Transverse colon (tissue), 4 donors: ENCODE measurements at regions not wholly inside any gene's neighbourhood (a gene's known extent, or its start where the extent isn't known, plus 50 kb on each side); places are given as distances from the start of the nearest gene placed in this dataset.
"Not testable (repeated sequence)": the region's sequence is repeated elsewhere in the genome, so short reads cannot be mapped to it uniquely, and the experiment has no call there.

Source experiments
- DNase-seq: peaks from one replicate; pipeline ENCODE4 v3.0.0-alpha.2; 2019
- H3K27ac ChIP-seq, 4 donors: fragments of 200-600 bp; sonication (generic); 2 replicates each; pipeline ENCODE4 v1.5.1; 2016 to 2018; ENCODE audit warnings: inconsistent platforms in 4 of 4
- H3K27me3 ChIP-seq: fragments of 200-600 bp; sonication (generic); 2 replicates; pipeline ENCODE4 v1.5.1; 2017; ENCODE audit warnings: inconsistent platforms
- H3K36me3 ChIP-seq, 4 donors: fragments of 200-600 bp; sonication (generic); 2 replicates each; pipeline ENCODE4 v1.5.1; 2017 to 2019; ENCODE audit warnings: inconsistent platforms in 4 of 4
- H3K4me1 ChIP-seq, 4 donors: fragments of 200-600 bp; sonication (generic); 2 replicates each; pipeline ENCODE4 v1.5.1; 2017 to 2020; ENCODE audit warnings: inconsistent platforms in 4 of 4
- H3K4me3 ChIP-seq, 4 donors: fragments of 200-600 bp; sonication (generic); 1 replicate in 1 of 4; 2 replicates in 3 of 4; pipeline versions ENCODE4 v1.5.1 to v1.6.1; 2017 to 2019; ENCODE audit warnings: inconsistent platforms in 4 of 4
- H3K9me3 ChIP-seq, 2 donors: fragments of 200-600 bp; sonication (generic); 2 replicates each; pipeline ENCODE4 v1.5.1; 2017 to 2019; ENCODE audit warnings: inconsistent platforms in 2 of 2
- CTCF ChIP-seq, 5 experiments: fragments of 200-600 bp in 3 of 5; fragments of 450-650 bp in 2 of 5; sonication (generic) in 3 of 5; IDR thresholded peaks; 1 replicate in 2 of 5; 2 replicates in 3 of 5; pipeline ENCODE4 v1.5.1; 2016 to 2017; ENCODE audit warnings: antibody characterized with exemption in 5 of 5, inconsistent platforms in 3 of 5, mild to moderate bottlenecking in 2 of 5, moderate library complexity in 1 of 5
- EP300 ChIP-seq: sonication (generic); formaldehyde crosslinking; IDR thresholded peaks from one replicate; pipeline ENCODE4 v1.6.1; 2017; ENCODE audit warnings: antibody characterized with exemption, low read depth
- POLR2A ChIP-seq: fragments of 450-650 bp; IDR thresholded peaks from one replicate; pipeline ENCODE4 v1.6.1; 2016; ENCODE audit warnings: antibody characterized with exemption, mild to moderate bottlenecking, moderate library complexity
- POLR2AphosphoS5 ChIP-seq, 3 donors: sonication (generic); formaldehyde crosslinking; IDR thresholded peaks; one replicate each; pipeline ENCODE4 v1.6.1; 2016; ENCODE audit warnings: antibody characterized with exemption in 3 of 3
- WGBS, 2 donors: methylation state at CpG; one replicate each; pipeline ENCODE4 v1.1.5; 2018; ENCODE audit warnings: low coverage in 1 of 2; 5-methylcytosine and 5-hydroxymethylcytosine counted together
- in situ Hi-C, 4 donors: fragments of 200-750 bp; cut with MboI; loops; one replicate each; pipeline versions ENCODE4 v1.15.0 to v1.15.1; 2017; ENCODE audit warnings: low sequenced_read_pairs in 3 of 4, low pct_ligation_motif_present in 1 of 4, low pct_unique_long_range_greater_than_20kb in 1 of 4
- intact Hi-C: fragments of 100-400 bp; cut with DNase I; formaldehyde crosslinking; loops from one replicate; pipeline ENCODE4 v1.15.1; 2023; ENCODE audit warnings: low total_unique reads

- Histone ChIP-seq H3K4me3 (no peak overlapping the region), H3K27ac (no peak overlapping the region), H3K36me3 (no peaks in the 10 kb centered on the region), H3K9me3 (no peaks in the 10 kb centered on the region), H3K4me1 (no peaks in the 10 kb centered on the region), H3K27me3 (no peaks in the 10 kb centered on the region)
- intact Hi-C loops, result no loop called here
- WGBS, 2 donors, result 33 to 72% methylated on average over 1 of the region's 1 CpG
- no peak for DNase-seq
- TF ChIP-seq POLR2A (no peak), CTCF (IDR thresholded peaks at IDR 0.05) (no peak), EP300 (no peak), POLR2AphosphoS5 (IDR thresholded peaks at IDR 0.05) (no peak)
- in situ Hi-C loops, result no loop called here
These were observed 203.2 kb downstream of the LAS1L start for GRCh38 chrX:65331371-65331770.

- H3K27ac ChIP-seq, result no peak overlapping the region
- intact Hi-C loops (no loop called here), in situ Hi-C loops (no loop called here)
- H3K27me3 ChIP-seq, result no peaks in the 10 kb centered on the region
- H3K9me3 ChIP-seq, result no peaks in the 10 kb centered on the region
- TF ChIP-seq POLR2AphosphoS5 (IDR thresholded peaks at IDR 0.05), result no peak
- no peak for TF ChIP-seq EP300
- TF ChIP-seq CTCF (IDR thresholded peaks at IDR 0.05), result no peak
- no peak for TF ChIP-seq POLR2A
- DNase-seq, result no peak
- WGBS, 2 donors, result 50% methylated on average over 7 of the region's 7 CpGs; no CpG with 5 or more reads in 1 of the 2 donors
- no peaks in the 10 kb centered on the region for H3K36me3 ChIP-seq
- H3K4me3 ChIP-seq, result no peak overlapping the region
- no peaks in the 10 kb centered on the region for H3K4me1 ChIP-seq
These were observed 234.3 kb downstream of the LAS1L start for GRCh38 chrX:65300104-65300809.

- WGBS, 2 donors, result 91 to 98% methylated on average over 8 of the region's 8 CpGs
- in situ Hi-C loops, intact Hi-C loops, H3K9me3 ChIP-seq, H3K4me3 ChIP-seq, H3K27me3 ChIP-seq, DNase-seq, H3K4me1 ChIP-seq, H3K36me3 ChIP-seq, H3K27ac ChIP-seq: not testable (repeated sequence)
These were observed 251.7 kb downstream of the LAS1L start for GRCh38 chrX:65282905-65283304.

- Histone ChIP-seq H3K27ac (no peak overlapping the region), H3K27me3 (no peaks in the 10 kb centered on the region), H3K4me1 (no peaks in the 10 kb centered on the region), H3K9me3 (no peaks in the 10 kb centered on the region), H3K36me3 (peaks cover 0 to 3% (median 0%) of the 10 kb centered on the region in 4 donors), H3K4me3 (no peak overlapping the region)
- in situ Hi-C loops (no loop called here), intact Hi-C loops (no loop called here)
- no peak for TF ChIP-seq POLR2AphosphoS5 (IDR thresholded peaks at IDR 0.05)
- TF ChIP-seq POLR2A, result no peak
- no peak for TF ChIP-seq EP300
- TF ChIP-seq CTCF (IDR thresholded peaks at IDR 0.05), result no peak
- no peak for DNase-seq
These were observed 261.4 kb downstream of the LAS1L start for GRCh38 chrX:65273152-65273551.

GRCh38 chrX:65266482-65266881, 268.1 kb downstream of the LAS1L start:
- H3K4me3 ChIP-seq, result no peak overlapping the region
- 74 to 92% methylated on average over 2 of the region's 2 CpGs for WGBS, 2 donors
- DNase-seq, result no peak
- H3K36me3 ChIP-seq, result no peaks in the 10 kb centered on the region
- H3K27ac ChIP-seq, result no peak overlapping the region
- in situ Hi-C loops, result no loop called here
- H3K4me1 ChIP-seq, result no peaks in the 10 kb centered on the region
- TF ChIP-seq POLR2AphosphoS5 (IDR thresholded peaks at IDR 0.05), result no peak
- no peak for TF ChIP-seq POLR2A
- no peak for TF ChIP-seq EP300
- no peak for TF ChIP-seq CTCF (IDR thresholded peaks at IDR 0.05)
- H3K27me3 ChIP-seq, result no peaks in the 10 kb centered on the region
- H3K9me3 ChIP-seq, result no peaks in the 10 kb centered on the region
- intact Hi-C loops, result no loop called here
